Adipocyte (in vitro differentiated cells): ENCODE measurements at regions not wholly inside any gene's neighbourhood (a gene's known extent, or its start where the extent isn't known, plus 50 kb on each side); places are given as distances from the start of the nearest gene placed in this dataset.

Experiments used
- DNase-seq: peaks from one replicate; pipeline ENCODE4 v3.0.0-alpha.2; 2015; ENCODE audit warnings: low read depth
- H3K27me3 ChIP-seq: replicated peaks from 2 replicates; pipeline ENCODE4 v1.7.0; 2013; ENCODE audit warnings: mild to moderate bottlenecking, low read length, moderate library complexity; ENCODE audit not compliant: control insufficient read depth, insufficient read depth
- H3K36me3 ChIP-seq: 2 replicates; pipeline ENCODE4 v1.7.0; 2013; ENCODE audit warnings: low read length, mild to moderate bottlenecking, moderate library complexity; ENCODE audit not compliant: control insufficient read depth, insufficient read depth, severe bottlenecking
- H3K4me1 ChIP-seq: 2 replicates; pipeline ENCODE4 v1.7.0; 2013; ENCODE audit warnings: mild to moderate bottlenecking, low read length, moderate library complexity; ENCODE audit not compliant: control insufficient read depth, insufficient read depth
- H3K4me3 ChIP-seq: 2 replicates; pipeline ENCODE4 v1.7.0; 2013; ENCODE audit warnings: mild to moderate bottlenecking, low read length, moderate library complexity
- H3K9ac ChIP-seq: 2 replicates; pipeline ENCODE4 v1.7.0; 2013; ENCODE audit warnings: mild to moderate bottlenecking, low read length, moderate library complexity
- H3K9me3 ChIP-seq: 2 replicates; pipeline ENCODE4 v1.7.0; 2013; ENCODE audit warnings: mild to moderate bottlenecking, low read length, moderate library complexity; ENCODE audit not compliant: control insufficient read depth

DNA sequence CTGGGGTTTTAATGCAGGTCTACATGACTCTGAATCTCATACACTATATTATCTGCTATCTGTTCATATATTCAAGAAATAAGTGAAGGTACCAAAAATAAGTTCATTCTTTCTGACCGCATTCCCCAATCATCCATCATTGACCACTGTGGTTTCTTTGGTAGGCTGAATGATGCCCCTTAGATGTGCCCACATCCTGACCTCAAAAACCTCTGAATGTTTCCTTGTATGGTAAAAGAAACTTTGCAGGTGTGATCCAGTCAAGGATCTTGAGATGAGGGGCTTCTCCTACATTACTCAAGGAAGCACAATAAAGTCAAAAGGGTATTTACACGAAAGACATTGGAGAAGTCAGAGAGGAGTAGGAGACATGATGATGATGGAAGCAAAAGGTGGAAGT is 60.6 kb upstream of the LRRC8B start:
- DNase-seq, result no peak

DNA sequence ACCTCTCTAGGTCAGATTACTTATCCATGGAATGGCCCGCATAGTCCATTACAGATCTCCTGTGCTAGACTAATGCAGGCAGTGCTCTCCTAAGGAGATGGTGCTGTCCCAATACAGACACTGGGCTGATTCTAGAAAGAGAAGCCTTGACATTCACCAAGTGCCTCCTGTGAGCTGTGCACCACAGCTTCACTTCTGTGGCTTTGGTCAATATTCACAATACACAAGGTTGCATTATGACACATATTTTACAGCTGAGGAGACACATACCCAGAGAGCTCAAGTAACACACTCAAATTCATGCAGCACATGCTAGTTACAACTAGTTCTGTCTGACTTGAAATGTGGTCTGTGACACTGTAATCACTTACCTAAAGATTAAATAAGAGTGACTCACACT is 59.4 kb upstream of the LRRC8B start:
- H3K36me3 ChIP-seq, result no peaks in the 10 kb centered on the region
- DNase-seq, result no peak
- no peaks in the 10 kb centered on the region for H3K4me1 ChIP-seq

More for the DNA sequence above, 60.6 kb upstream of the LRRC8B start:
- no peaks in the 10 kb centered on the region for H3K9me3 ChIP-seq
- no peaks in the 10 kb centered on the region for H3K4me1 ChIP-seq
- no peaks in the 10 kb centered on the region for H3K27me3 ChIP-seq
- H3K4me3 ChIP-seq, result no peak overlapping the region
- H3K36me3 ChIP-seq, result no peaks in the 10 kb centered on the region
- H3K9ac ChIP-seq, result no peak overlapping the region

DNA sequence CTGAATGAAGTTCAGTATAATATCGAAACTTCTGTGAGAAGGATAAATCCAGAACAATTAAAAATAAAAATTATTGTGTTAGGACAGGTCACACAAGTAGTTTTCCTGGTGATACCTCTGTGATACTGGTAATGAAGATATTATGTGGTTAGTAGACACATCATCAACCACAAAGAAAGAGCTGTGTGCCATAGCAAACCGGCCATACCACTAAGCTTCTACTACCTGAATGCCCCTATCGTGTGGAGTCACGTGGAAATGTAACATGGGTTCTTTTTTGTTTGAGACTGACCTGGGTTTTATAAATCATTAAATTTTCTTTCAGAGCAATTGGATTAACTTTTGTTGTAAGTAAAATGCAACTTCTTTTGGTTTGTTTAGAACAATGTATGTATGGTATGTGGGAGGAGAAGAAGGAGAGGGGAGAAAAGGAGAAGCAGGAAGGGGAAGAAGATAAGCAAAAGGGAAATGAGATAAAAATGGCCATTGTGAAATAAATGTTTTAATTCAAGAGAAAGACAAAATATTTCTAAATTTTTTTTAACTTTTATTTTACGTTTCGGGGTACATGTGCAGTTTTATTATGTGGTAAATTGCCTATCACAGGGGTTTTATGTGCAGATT is 58.2 kb upstream of the LRRC8B start:
- Histone ChIP-seq H3K36me3 (no peaks in the 10 kb centered on the region), H3K9me3 (no peaks in the 10 kb centered on the region), H3K4me3 (no peak overlapping the region), H3K4me1 (no peaks in the 10 kb centered on the region), H3K27me3 (no peaks in the 10 kb centered on the region), H3K9ac (no peak overlapping the region)
- DNase-seq, result no peak

More for the DNA sequence above, 59.4 kb upstream of the LRRC8B start:
- Histone ChIP-seq H3K27me3 (no peaks in the 10 kb centered on the region), H3K9me3 (no peaks in the 10 kb centered on the region), H3K9ac (no peak overlapping the region), H3K4me3 (no peak overlapping the region)

DNA sequence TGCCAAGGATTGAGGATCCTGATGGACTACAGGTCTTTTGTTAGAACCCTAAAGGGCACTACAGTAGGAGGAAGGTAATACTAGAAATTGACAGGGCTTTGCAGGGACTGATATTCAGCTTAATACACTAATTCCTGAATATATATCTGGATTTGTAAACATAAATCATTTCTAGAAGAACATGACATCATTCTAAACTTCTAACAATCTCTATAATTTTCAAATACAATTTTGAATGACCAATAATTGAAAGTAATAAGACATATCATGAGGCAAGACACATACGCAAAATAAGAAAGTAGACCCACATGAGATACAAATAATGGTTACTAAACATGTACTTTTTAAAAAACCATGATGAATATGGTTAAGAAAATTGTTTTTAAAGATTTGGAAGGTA is 52.4 kb upstream of the LRRC8B start:
- DNase-seq, result no peak
- Histone ChIP-seq H3K4me1 (no peaks in the 10 kb centered on the region), H3K36me3 (no peaks in the 10 kb centered on the region), H3K27me3 (no peaks in the 10 kb centered on the region), H3K9me3 (peaks cover 15% of the 10 kb centered on the region), H3K9ac (no peak overlapping the region), H3K4me3 (no peak overlapping the region)

DNA sequence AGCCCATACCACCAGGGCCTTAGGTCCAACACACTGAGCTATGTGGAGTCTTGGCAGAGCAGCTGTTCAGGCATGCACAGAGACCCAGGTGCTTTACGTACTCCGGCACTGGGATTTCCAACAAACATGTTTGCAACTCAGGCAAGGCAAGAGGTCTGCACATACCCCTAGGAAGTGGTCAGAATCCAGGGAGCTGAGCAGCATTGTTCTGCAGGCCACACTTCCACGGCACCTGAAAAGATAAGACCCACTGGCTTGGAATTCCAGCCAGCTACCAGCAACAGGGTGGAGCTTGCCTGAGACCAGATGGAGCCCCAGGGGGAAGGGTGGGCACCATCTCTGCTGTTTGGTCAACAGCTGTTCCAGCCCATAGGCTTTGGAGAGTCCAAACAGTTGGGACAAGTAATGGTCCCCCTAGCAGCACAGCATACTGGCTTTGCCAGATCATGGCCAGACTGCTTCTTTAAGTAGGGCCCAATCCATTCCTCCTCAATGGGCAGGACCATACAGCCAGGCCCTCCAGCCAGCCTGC is 51.7 kb upstream of the LRRC8B start:
- H3K9me3 ChIP-seq, result peaks cover 15% of the 10 kb centered on the region
- H3K4me1 ChIP-seq, result no peaks in the 10 kb centered on the region
- no peaks in the 10 kb centered on the region for H3K27me3 ChIP-seq
- no peaks in the 10 kb centered on the region for H3K36me3 ChIP-seq
- H3K4me3 ChIP-seq, result no peak overlapping the region
- DNase-seq, result no peak
- no peak overlapping the region for H3K9ac ChIP-seq
